AG04449 (cell line): ENCODE measurements at regions not wholly inside any gene's neighbourhood (a gene's known extent, or its start where the extent isn't known, plus 50 kb on each side); places are given as distances from the start of the nearest gene placed in this dataset.

ENCODE experiments used
- CTCF ChIA-PET: fragments of 350-600 bp; formaldehyde crosslinking; extraction: SDS; loops from one replicate; lab custom pipeline; 2021; ENCODE audit warnings: antibody characterized with exemption; lab: Yijun Ruan, JAX
- POLR2A ChIA-PET: fragments of 400-600, 350-600 bp; formaldehyde crosslinking; extraction: SDS; loops from one replicate; lab custom pipeline; 2020; ENCODE audit warnings: antibody characterized with exemption, inconsistent platforms; lab: Yijun Ruan, JAX
- DNase-seq: peaks from one replicate; pipeline ENCODE4 v3.0.0-alpha.2; 2010; ENCODE audit warnings: low read depth, low spot score
- H3K4me3 ChIP-seq: 2 replicates; pipeline ENCODE4 v1.5.1; 2011; ENCODE audit warnings: low read depth, mild to moderate bottlenecking, control low read depth, low read length
- CTCF ChIP-seq: IDR thresholded peaks from one replicate; pipeline ENCODE4 v1.5.1; 2011; ENCODE audit warnings: mild to moderate bottlenecking, moderate library complexity, low read length, control low read depth, inconsistent platforms; ENCODE audit not compliant: insufficient read depth; ENCODE audit errors: missing control alignments

- ChIA-PET CTCF (no interaction called here), POLR2A (no interaction called here)
- DNase-seq, result no peak
- H3K4me3 ChIP-seq, result no peak overlapping the region
- no peak for TF ChIP-seq CTCF
These were observed 230.8 kb upstream of the STAC start for GRCh38 chr3:36149447-36149865.

GRCh38 chr3:36155515-36155914 is 224.8 kb upstream of the STAC start:
- H3K4me3 ChIP-seq, result no peak overlapping the region
- POLR2A ChIA-PET, result no interaction called here
- no peak for DNase-seq
- CTCF ChIA-PET, result no interaction called here
- TF ChIP-seq CTCF, result no peak

- CTCF ChIA-PET, result no interaction called here
- no peak for TF ChIP-seq CTCF
- POLR2A ChIA-PET, result no interaction called here
- no peak for DNase-seq
- H3K4me3 ChIP-seq, result no peak overlapping the region
These were observed 215.9 kb upstream of the STAC start for GRCh38 chr3:36164400-36164799.

- no peak for DNase-seq
- CTCF ChIA-PET, result no interaction called here
These were observed 214.6 kb upstream of the STAC start for GRCh38 chr3:36165509-36166290.

GRCh38 chr3:36166477-36166876 is 213.8 kb upstream of the STAC start:
- no peak overlapping the region for H3K4me3 ChIP-seq
- ChIA-PET POLR2A (no interaction called here), CTCF (no interaction called here)
- no peak for TF ChIP-seq CTCF
- no peak for DNase-seq

More at GRCh38 chr3:36165509-36166290, 214.6 kb upstream of the STAC start:
- POLR2A ChIA-PET, result no interaction called here
- H3K4me3 ChIP-seq, result no peak overlapping the region
- no peak for TF ChIP-seq CTCF

- CTCF ChIA-PET, result no interaction called here
- POLR2A ChIA-PET, result no interaction called here
- no peak for TF ChIP-seq CTCF
- DNase-seq, result no peak
- H3K4me3 ChIP-seq, result no peak overlapping the region
These were observed 207.6 kb upstream of the STAC start for GRCh38 chr3:36172699-36173098.
